Islet precursor cell (in vitro differentiated cells): ENCODE measurements at regions not wholly inside any gene's neighbourhood (a gene's known extent, or its start where the extent isn't known, plus 50 kb on each side); places are given as distances from the start of the nearest gene placed in this dataset.
"Not testable (repeated sequence)": the region's sequence is repeated elsewhere in the genome, so short reads cannot be mapped to it uniquely, and the experiment has no call there.

Source experiments
- DNase-seq: peaks from one replicate; pipeline ENCODE4 v3.0.0-alpha.2; 2018

DNA sequence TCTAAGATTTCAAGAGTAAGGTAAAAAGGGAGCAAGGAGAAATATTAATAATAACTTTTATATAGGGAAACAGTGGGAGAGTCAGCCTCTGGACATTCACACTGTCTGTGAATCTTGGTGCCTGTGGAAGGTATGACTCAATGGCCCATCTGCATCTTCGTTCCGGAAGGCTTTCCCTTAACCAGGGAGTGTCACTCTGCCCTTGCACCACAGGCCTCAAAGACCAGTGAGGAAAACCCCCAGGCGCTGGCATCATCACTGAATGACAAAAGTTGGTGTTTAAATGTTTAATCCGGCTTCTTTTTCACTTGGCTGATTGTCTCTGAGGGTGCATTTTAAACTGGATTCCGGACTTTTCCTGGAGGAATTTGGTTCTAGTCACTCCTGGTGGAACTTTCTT is 522.4 kb upstream of the TLE4 start:
- DNase-seq = no peak

DNA sequence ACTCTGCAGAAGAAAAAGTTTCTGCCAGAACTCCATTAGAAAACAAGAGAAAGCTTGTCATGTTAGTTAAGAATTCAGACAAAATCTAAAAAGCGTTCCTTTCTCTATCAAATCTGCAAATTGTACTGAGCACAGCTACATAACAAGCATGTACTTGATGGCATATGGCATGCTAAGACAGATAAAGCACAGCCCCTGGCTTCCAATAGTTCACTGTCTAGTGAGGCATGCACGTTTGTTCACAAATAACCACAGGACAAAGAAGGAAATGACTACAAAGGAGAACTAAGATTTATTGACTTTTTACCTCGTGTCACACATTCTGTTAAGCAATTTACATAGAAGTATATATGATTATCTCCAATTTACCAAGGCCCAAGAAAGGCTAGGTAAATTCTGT is 518.2 kb upstream of the TLE4 start:
- DNase-seq = no peak

DNA sequence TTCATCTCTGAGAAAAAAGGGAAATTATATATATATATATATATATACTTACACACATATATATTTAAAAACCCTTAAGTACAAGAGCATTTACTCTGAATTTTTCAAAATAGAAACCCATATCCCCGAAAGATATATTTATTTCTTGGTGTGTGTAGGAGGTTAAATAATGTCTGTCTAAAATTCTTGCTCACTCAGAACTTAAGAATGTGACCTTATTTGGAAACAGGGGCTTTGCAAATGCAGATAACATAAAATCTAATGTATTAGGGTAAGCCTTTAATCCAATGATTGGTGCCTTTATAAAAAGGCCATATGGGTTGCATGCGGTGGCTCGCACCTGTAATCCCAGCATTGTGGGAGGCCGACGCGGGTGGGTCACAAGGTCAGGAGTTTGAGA is 517.3 kb upstream of the TLE4 start:
- DNase-seq = no peak

DNA sequence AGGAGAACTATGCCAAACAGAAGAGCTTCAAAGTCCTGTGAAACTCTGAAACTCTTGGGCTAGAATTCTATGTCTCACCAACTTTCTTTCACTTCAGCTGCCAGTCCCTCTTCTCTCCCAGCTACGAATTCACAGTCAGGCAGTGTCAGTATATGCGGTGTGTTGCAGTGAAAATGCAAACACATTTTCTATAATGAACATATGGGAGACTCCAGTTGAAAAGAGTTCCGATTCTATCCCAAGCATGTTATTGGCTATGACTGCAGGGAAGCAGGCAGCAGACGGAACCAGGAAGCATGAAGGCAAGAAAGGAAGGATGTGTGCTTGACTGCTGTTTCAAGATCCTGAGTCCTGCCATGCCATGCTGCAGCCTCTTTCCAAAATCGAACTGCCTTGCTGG is 515.7 kb upstream of the TLE4 start:
- DNase-seq = no peak

DNA sequence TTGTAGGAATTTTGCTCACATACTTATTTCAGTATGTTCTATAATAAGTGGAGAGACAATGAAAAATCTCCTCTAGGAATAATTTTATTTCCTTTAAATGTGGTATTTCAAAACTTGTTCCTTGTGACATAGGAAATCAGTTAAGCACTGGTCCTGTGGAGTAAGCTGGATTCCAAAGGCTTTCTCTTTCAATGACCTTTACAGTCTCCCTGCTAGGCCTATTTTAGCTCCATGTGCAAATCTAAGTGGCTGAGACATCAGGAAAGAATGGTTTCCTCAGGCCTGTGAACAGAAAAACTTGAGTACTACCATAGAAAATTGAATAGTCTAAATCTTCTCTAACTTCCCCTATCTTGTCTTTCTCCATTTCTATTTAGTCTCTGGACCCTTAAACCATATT is 514.2 kb upstream of the TLE4 start:
- no peak for DNase-seq

DNA sequence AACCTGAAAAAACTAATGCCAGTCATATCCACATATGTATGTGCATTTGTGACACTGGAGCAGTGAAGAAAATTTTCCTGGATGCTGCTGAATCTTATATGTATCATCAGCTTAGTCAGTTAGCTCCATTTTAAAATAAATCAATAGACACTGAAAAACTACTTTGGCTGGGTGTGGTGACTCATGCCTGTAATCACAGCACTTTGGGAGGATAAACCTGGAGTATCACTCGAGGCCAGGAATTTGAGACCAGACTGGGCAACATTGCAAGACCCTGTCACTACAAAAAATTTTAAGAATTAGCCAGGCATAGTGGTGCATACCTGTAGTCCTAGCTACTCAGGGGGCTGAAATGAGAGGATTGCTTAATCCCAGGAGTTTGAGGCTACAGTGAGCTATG is 511.0 kb upstream of the TLE4 start:
- no peak for DNase-seq

DNA sequence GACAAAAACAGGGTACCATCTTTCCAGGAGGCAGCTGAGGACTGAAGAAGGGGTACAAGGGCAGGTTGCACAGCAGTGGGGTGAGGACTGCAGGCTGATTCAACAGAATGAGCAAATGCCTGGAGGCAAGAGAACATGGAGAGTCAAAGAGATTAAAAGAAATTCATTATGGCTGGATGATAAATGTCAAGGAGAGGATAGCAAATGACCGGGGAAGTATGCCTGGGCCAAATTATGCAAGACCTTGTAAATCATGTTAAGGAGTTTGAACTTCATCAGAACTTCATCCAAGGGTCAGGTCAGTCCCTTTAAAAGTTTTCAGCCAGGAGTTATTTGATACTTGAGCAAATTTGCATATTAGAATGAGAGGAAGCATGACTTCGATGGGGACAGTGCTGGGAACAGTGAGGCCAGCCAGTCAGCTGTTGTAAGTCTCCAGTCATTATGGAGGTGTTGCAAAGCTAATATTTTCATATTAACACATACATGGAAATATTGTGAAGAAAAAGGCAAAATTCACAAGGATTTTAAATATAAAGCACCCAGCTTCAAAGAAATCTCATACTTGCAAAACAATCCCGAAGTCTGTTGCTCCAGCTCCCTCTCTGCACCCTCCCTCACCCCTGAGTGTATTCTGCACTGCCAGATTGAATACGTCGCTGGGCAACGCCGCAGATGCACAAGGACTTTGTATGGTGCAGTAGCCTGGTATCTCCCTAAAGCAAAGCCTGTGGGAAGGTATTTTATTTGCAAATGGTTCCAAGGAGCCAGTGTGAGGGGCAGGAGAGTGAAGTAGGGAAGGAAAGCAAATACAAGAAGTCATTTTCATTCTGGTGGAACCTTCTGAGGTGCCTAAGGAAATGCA is 509.8 kb upstream of the TLE4 start:
- DNase-seq = no peak

DNA sequence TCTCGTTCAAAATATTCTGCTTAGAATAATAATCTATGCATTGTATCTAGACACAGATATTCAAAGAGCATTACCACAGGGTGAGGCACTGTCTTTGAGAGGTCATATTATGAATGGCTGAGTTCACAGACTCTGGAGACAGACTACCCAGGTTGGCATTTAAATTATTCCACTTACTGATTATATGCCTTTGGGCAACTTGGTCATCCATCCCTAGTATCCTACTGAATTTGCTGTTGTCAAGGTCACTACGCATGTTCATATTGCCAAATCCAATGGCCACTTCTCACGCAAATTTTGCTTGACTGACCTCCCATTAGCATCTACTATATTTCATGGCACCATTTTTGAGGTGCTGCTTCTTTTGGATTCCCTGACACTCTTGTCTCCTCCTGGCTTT is 498.6 kb upstream of the TLE4 start:
- DNase-seq = no peak

DNA sequence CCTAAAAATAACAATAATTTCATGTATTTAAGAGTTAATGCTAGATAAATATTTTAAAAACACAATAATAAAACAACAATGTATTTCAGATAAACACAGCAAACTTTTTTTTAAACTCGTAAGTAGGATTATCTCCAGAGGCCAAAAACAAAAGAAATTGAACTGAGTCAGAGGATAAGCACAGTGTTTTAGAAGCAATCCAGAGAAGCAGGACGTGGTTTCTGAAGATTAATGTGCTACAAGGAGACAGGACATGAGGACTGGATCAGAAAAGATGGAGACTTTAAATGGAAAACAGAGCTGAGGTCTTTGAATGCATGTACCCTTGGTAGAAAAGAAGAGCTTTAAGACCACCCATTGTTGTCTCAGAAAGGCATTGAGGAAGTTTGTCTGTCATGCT is 491.2 kb upstream of the TLE4 start:
- DNase-seq = no peak

DNA sequence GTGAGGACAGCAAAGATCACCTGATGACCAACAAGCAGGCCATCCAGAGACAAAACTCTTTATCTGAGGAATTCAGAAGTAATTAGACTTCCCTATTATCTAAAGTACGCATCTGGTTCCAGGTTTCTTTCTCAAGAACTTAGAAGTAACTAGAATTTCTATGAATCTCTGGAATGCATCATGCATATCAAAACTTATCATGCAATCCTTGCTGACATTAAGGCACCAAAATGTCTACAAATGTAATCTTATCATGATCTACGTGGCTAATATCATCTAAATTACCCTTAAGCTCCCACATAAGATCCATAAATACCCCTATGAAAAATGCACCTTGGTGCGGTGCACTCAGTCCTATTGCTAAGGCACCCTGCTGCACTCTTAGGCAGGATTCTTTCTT is 488.1 kb upstream of the TLE4 start:
- no peak for DNase-seq

DNA sequence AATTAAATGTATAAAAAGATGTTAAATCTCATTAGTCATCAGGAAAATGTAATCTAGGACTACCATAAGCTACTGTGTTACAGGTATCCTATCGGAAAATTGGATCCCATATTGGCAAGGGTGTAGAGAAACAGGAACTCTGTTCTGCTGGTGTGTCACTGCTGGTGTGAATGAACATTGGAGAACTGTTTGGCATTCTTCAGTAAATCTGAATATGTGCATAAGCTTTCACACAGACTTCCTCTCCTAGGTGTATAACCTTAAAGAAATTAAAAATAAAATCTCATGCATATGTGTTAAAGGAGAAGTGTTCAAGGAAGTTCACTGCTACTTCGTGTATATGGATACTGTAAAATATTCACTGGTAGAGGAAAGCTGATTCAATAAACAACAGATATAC is 484.6 kb upstream of the TLE4 start:
- no peak for DNase-seq

DNA sequence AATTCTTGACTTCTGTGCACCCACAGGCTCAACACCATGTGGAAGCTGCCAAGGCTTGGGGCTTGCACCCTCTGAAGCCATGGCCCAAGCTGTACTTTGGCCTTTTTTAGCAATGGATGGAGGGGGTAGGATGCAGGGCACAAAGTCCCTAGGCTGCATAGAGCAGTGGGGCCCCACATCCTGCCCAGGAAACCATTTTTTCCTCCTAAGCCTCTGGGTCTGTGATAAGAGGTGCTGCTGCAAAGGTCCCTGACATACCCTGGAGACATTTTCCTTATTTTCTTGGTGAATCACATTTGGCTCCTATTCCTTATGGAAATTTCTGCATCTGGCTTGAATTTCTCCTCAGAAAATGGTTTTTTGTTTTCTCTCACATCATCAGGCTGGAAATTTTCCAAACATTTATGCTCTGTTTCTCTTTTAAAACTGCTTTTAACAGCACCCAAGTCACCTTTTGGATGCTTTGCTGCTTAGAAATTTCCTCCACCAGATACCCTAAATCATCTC is 482.7 kb upstream of the TLE4 start:
- DNase-seq = no peak

DNA sequence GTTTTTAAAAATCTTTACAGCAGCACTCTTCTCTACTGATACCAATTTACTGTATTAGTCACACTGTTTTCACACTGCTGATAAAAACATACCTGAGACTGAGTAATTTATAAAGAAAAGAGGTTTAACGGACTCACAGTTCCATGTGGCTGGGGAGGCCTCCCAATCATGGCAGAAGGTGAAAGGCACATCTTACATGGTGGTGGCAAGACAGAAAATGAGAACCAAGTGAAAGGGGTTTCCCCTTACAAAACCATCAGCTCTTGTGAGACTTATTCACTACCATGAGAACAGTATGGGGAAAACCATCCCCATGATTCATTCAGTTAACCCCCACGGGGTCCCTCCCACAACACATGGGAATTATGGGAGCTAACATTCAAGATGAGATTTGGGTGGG is 481.9 kb upstream of the TLE4 start:
- not testable (repeated sequence) for DNase-seq

DNA sequence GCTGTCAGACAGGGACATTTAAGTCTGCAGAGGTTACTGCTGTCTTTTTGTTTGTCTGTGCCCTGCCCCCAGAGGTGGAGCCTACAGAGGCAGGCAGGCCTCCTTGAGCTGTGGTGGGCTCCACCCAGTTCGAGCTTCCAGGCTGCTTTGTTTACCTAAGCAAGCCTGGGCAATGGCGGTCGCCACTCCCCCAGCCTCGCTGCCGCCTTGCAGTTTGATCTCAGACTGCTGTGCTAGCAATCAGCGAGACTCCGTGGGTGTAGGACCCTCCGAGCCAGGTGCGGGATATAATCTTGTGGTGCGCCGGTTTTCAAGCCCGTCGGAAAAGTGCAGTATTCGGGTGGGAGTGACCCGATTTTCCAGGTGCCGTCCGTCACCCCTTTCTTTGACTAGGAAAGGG is 468.5 kb upstream of the TLE4 start:
- not testable (repeated sequence) for DNase-seq

DNA sequence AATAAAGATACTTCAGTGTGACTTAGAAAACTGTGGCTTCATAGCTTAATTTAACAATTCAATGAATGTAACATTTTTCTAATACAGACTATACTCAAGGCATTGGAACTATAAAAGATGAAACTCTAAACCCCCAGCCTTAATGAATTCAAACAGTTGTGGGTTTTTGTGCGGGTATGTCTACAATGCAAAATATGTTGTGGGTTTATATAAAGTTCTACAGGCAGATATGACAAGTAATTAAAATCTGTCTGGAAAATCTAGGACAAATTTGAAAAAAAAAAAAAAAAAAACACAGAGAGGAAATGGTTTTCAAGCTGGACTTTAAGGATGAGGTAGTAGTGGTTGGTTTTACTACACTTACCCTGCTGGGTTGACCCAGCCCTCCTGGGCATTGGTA is 467.5 kb upstream of the TLE4 start:
- no peak for DNase-seq

DNA sequence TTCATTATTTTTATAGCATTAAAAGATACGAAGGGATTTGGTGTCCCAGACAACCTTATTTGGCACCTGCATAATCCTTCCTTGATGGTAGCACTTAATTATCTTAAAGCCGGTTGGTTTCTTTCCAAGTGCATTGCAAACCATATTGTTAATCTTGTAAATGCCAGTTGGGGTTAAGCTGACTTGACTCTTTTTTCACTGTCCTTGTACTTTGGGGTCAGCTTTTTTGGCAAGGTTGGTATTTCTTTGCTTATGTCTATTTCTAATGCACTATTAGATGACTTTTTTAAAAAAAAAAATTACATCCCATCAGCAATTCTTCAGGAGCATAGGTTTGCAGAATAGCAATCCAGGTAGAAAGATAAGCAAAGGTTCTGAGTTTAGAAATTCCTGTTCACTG is 466.8 kb upstream of the TLE4 start:
- no peak for DNase-seq

DNA sequence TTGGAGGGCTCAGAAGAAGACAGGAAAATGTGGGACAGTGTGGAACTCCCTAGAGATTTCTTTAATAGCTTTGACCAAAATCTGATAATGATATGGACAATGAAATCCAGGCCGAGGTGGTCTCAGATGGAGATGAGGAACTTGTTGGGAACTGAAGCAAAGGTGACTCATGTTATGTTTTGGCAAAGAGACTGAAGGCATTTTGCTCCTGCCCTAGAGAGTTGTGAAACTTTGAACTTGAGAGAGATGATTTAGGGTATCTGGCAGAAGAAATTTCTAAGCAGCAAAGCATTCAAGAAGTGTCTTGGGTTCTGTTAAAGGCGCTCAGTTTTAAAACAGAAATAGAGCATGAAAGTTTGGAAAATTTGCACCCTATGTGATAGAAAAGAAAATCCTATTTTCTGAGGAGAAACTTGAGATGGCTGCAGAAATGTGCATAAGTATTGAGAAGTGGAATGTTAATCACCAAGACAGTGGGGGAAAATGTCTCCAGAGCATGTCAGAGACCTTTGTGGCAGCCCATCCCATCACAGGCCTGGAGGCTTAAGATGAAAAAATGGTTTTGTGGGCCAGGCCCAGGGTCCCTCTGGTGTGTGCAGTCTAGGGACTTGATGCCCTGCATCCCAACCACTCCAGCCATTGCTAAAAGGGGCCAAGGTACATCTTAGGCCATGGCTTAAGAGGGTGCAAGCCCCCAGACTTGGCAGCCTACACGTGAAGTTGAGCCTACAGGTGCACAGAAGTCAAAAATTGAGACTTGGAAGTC is 463.7 kb upstream of the TLE4 start:
- DNase-seq = no peak

DNA sequence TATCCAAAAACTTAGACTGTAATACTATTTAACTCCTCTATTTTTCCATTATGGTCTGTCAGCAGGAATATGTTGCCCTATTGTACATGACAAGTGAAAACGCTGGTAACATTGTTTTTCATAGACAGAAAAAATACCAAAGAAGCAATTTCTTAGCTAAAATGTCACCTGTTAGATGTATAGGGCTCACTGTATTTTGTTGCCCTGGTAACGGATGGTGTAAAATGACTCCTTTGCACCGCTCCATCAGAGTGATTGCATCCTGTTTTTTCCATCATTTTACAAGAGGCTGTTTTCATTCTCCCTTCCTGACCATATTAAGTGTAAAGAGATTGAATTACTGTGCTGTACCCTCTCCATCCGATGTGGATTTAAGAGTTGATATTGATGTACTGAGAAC is 460.1 kb upstream of the TLE4 start:
- no peak for DNase-seq

DNA sequence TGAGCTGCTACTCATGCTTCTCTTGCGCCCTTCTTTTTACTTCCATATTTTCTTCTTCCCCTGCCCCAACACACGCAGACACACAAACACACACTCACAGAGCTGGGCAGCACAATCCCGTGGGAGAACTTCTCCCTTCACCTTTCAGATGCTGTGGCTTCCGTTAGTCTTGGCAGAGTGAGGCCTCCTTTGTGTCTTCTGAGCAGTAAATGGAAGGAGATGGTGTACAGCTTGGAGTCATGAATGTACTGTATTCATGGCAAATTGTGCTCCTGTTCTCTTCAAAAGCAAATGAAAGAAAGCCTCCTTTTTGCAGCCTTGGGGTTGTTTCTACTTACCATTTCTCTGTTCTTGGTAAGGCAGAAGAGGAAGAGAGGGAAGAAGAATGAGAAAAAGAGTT is 456.6 kb upstream of the TLE4 start:
- no peak for DNase-seq

DNA sequence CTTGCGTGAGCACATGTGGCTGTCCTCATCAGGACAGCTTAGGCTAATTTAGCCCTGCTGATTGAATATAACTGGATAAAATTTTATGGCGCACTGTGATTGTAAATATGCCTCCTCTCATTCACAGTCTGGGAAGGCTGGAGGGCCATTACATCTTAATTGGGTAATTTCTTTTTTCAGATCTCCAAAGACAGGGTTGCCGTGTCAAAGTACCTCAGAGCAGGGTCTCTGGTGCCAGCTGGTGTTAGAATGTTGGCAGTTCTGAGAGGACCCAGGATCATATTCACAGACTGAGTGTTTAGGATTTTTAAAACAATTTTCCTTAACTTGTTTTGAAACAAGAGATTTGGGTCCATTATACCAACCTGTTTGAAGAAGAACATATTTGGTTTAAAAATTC is 455.7 kb upstream of the TLE4 start:
- no peak for DNase-seq

DNA sequence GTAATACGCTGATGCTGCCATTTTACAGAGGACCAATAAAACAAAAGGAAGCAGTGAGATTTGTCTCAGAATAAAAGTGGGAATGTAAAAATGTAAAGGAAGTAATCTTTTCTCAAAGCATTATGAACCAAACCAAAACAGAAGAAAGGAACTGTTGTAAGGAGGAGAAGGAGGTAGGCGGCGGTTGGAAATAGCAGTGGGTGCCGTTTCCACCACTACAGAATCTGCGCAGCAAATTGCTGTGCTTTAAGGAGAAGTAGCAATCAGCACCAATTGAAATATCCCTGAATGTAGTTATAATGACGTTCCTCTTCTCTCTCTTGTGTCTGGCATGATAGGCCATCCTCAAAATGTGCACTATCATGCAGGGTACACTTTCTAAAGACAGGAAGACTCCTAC is 455.1 kb upstream of the TLE4 start:
- DNase-seq = no peak

DNA sequence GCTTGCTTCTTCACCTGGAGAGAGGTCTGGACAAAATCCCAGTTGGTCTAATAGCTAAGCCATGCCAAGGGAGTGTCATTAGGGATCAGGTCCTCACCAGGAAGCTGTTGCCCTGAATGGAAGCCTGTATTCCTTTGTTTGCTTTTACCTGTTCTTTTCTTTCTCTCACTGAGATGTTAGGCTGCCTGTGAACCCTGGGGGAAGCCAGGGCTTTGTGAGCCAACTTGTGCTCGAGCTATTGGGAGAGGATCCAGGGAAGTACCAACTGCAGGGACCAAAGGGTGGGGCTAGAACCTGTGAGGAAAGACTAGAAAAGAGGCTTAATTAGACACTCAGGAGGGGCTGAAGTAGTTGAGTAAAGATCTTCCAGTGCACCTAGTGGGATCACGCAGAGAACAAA is 451.2 kb upstream of the TLE4 start:
- no peak for DNase-seq

DNA sequence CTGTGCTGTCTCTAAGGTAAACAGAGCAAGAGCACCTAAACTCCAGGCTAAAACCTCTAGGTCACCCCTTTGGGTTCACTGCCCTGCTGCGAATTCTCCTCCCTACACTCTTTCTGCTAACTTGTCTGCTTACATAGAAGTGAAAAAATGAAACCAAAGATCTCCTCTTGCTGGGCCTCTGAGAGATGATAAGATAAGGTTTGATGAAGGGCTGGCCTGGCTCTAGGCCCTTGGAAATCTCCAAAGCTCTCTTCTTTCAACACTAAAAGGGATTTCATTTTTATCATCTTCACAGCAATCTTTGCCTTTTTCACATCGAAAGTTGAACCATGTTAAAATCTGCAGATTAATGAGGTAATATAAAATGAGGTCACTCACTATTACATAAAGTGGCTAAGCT is 450.8 kb upstream of the TLE4 start:
- no peak for DNase-seq

DNA sequence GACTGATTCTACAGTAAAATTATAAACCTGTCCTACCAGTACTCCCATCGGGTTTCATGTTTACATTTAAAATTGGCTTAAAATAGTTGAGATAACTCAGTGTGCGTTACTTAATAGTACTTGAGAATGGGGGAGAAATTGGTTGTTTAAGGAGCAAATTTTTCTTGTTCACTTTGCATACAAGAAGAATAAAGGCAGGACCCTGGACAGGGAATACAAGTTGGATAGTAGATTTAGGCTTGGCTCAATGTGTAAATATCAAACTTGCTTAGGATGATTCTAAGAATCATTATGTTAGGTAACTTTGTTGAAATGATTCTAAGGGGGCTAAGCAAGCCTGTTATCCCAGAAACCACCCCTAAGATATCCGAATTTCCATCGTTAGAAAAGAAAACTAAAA is 448.4 kb upstream of the TLE4 start:
- no peak for DNase-seq
